ENCODE measurements at regions not wholly inside any gene's neighbourhood (a gene's known extent, or its start where the extent isn't known, plus 50 kb on each side); places are given as distances from the start of the nearest gene placed in this dataset.
"Not testable (repeated sequence)": the region's sequence is repeated elsewhere in the genome, so short reads cannot be mapped to it uniquely, and the experiment has no call there.

DNA sequence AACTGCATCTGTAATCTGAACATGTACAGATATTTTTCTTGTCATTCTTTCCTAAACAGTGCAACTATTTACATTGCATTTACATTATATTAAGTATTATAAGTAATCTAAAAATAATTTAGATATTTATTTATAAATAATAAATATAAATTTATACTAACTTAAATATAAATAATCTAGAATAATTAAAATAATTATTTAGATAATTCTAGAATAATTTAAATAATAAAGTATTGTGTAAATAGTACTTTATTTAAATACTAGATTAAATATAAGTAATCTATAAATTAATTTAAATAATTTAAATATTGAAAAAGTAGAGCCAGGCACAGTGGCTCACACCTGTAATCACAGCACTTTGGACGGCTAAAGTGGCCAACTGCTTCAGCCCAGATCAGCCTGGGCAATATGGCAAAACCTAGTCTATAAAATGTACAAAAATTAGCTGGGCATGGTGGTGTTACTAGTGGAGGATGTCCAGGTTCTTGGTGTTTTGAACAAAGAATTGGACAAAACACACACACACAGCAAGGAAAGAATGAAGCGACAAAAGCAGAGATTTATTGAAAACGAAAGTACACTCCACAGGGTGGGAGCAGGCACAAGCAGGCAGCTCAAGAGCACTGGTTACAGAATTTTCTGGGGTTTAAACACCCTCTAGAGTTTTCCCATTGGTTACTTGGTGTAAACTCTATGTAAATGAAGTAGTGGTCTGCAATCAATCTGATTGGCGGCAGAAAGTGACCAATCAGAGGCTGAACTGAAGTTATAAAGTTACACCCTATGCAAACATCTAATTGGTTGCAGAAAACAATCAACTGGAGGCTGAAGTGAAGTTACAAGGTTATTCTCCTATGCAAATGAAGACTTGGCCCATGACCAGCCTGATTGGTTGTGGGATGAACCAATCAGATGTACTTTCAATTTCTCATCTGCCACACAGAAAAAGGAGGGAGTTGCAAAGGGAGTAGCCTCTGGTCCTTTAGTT, 100.2 kb upstream of the SP4 start:
- DNase-seq: no peak

GRCh38 chr7:21330462-21331178, 97.3 kb upstream of the SP4 start:
- no peak for DNase-seq

DNA sequence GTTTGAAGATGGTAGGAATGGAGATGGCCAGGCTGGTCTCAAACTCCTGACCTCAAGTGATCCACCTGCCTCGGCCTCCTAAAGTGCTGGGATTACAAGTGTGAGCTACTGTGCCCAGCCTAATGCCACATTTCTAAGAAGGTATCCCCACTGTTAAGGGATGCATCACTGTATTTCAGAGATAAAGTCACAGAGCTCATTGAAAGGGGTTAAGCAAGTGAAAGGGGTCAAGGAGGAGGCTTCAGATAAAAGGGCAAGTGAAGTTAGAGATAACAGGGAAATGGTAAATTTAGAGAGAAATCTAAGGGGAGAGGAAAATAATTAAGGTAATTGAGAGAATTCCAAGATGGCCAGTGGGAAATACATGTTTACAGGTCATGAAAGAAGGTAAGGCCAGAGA, 93.0 kb upstream of the SP4 start:
- DNase-seq: no peak

- no peak for DNase-seq
Observed at GRCh38 chr7:21336743-21337142, 91.1 kb upstream of the SP4 start.

- DNase-seq: no peak
Observed at GRCh38 chr7:21338728-21339164, 89.1 kb upstream of the SP4 start.

DNA sequence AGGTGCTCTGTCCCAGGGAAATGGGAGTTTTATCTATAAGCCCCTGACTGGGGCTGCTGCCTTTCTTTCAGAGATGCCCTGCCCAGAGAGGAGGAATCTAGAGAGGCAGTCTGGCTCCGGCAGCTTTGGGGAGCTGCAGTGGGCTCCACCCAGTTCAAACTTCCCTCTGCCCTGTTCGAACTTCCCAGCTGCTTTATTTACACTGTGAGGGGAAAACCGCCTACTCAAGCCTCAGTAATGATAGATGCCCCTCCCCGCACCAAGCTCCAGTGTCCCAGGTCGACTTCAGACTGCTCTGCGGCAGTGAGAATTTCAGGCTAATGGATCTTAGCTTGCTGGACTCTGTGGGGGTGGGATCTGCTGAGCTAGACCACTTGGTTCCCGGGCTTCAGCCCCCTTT, 83.0 kb upstream of the SP4 start:
- DNase-seq: not testable (repeated sequence)

- DNase-seq: no peak
Observed at GRCh38 chr7:21345361-21345760, 82.5 kb upstream of the SP4 start.

GRCh38 chr7:21346297-21346696, 81.6 kb upstream of the SP4 start:
- no peak for DNase-seq

GRCh38 chr7:21352540-21353387, 75.1 kb upstream of the SP4 start:
- DNase-seq: no peak

DNA sequence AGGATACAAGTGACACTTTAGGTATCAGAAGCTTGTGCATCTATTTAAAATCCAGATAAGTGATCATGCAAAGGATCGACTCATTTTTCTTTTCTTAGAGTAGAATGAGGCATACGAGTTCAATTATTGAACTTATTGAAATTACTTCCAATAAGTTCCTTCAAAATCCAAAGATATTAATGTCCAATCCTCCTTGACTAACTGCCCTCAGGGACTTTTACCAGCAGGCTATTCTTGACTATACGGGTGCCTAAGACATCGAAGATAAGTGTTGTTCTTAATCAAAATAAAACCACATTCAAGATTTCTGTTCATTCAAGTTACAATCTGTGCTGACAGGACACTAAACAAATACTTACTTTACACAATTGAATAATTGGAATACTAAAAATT, 74.5 kb upstream of the SP4 start:
- no peak for DNase-seq

DNA sequence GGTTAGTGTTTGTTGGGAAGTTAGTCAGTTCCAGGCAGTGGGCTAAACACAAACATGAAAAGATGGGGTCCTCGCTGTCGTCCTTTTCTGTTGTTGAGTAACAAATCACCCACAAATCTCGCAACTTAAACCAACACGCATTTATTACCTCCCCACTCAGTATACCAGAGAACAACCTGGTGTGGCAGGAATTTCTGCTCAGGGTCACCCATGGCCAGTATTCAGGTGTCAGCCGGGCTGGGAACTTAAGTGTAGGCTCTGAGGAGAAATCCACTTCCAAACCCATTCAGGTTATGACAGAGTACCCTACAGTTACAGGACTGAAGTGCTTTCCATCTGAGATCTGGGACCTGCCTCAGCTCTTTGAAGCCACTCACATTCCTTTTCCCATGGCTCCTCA, 73.6 kb upstream of the SP4 start:
- DNase-seq: no peak

DNA sequence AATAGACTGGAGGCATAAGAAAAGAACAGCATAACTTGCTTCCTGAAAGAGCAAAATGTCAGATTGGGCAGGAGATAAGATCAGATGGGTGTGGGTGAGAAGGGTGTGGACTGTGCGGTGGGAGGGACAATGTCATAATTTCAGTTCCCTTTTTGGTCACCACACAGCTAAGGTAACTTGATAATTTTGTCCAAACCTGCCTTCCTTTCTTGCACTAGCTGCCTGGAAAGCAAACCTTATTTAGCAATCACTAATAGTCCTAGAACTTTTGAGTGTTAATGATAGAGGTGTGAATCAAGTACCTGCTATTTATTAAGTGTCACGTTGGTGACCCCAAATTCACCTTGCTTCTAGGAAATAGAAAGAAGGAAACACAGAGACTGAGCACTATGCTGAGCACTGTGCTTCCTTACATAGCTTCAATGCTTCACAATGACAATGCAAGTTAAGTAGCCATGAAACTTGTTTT, 72.4 kb upstream of the SP4 start:
- no peak for DNase-seq

DNA sequence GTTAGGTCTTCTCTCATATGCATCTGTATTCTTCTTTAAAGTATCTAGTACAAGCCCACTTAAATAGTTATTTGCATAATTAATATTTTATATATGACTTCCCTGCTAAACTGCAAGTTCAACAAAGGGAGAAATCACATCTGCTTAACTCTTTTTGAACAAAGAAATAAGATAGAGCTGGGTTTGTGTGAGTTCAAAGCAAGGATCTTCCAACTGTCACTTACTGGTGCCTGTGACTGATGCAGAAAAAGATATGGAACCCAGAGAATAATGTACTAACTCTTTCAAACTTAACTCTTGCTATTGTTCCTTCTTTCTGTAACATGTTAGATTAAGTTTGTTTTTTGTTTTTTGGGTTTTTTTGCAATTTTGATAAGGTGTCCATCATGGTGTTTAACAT, 71.3 kb upstream of the SP4 start:
- DNase-seq: no peak

- DNase-seq: no peak
Observed at GRCh38 chr7:21357151-21358097, 70.5 kb upstream of the SP4 start.

DNA sequence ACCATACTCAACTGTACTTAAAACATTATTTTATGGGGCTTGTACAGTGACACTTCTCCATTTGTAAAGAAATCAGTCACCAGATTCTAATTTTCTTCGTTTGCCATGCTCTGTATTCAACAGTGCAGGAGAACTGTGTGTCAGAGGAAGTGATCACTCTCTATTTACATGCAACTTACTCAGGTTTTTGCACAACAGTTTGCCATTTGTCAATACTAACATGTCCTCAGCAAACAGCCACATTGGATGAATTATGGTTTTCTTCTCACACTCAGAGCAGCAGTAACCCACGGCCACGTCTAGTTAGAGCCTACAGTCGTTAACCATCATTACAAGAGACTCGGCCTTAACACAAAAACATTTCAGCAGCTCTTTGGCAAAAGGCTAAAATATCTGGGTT, 69.2 kb upstream of the SP4 start:
- DNase-seq: no peak

- no peak for DNase-seq
Observed at GRCh38 chr7:21359163-21359562, 68.7 kb upstream of the SP4 start.

GRCh38 chr7:21361413-21362125, 66.3 kb upstream of the SP4 start:
- DNase-seq: no peak

GRCh38 chr7:21364801-21365271, 63.0 kb upstream of the SP4 start:
- no peak for DNase-seq

- DNase-seq: no peak
Observed at GRCh38 chr7:21365866-21366624, 61.8 kb upstream of the SP4 start.

DNA sequence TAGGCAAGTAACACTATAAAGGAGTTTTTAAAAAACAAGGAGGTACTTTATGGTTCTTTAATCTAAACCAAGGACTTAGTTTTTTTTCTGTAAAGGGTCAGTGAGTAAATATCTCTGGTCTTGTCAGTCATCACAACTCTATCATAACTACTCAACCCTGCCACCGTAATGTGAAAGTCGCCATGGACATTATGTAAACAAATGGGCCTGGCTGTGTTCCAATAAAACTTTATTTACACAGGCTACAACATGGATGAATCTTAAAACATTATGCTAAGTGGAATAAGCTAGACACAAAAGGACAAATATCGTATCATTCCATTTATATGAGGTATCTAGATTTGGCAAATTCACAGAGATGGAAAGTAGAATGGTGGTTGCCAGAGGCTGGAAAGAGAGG, 60.8 kb upstream of the SP4 start:
- DNase-seq: no peak

Data from DMS 273 treated with DMSO at 0.1 percent for 48 hours (cell line).